GM23338 (cell line): ENCODE measurements at regions not wholly inside any gene's neighbourhood (a gene's known extent, or its start where the extent isn't known, plus 50 kb on each side); places are given as distances from the start of the nearest gene placed in this dataset.

Experiments
- ATAC-seq: fragments of 200-7000 bp; cut with Tn5 transposase; 3 replicates; pipeline ENCODE4 v1.9.1; 2020
- DNase-seq: peaks from one replicate; pipeline ENCODE4 v3.0.0-alpha.2; 2015; ENCODE audit warnings: low spot score
- H2AFZ ChIP-seq: fragments of 200-600 bp; sonication (generic); 2 replicates; pipeline ENCODE4 v1.8.0; 2016; ENCODE audit warnings: antibody characterized with exemption, mild to moderate bottlenecking, moderate library complexity
- H3F3A ChIP-seq: fragments of 200-600 bp; sonication (generic); replicated peaks from 2 replicates; pipeline ENCODE4 v1.8.0; 2017; ENCODE audit warnings: antibody characterized with exemption, mixed run types, low read depth
- H3K27ac ChIP-seq: fragments of 200-600 bp; sonication (generic); 2 replicates; pipeline ENCODE4 v1.6.1; 2016; ENCODE audit warnings: low read depth
- H3K27me3 ChIP-seq: fragments of 200-600 bp; sonication (generic); 2 replicates; pipeline ENCODE4 v1.8.0; 2016; ENCODE audit warnings: mild to moderate bottlenecking, mixed run types, moderate library complexity; ENCODE audit not compliant: insufficient read depth
- H3K36me3 ChIP-seq: fragments of 200-600 bp; sonication (generic); 2 replicates; pipeline ENCODE4 v1.8.0; 2016; ENCODE audit warnings: mild to moderate bottlenecking; ENCODE audit not compliant: insufficient read depth
- H3K4me1 ChIP-seq: fragments of 200-600 bp; sonication (generic); 2 replicates; pipeline ENCODE4 v1.8.0; 2016; ENCODE audit warnings: mild to moderate bottlenecking, moderate library complexity; ENCODE audit not compliant: insufficient read depth
- H3K4me2 ChIP-seq: fragments of 200-600 bp; sonication (generic); 2 replicates; pipeline ENCODE4 v1.7.1; 2017; ENCODE audit warnings: mixed run types
- H3K4me3 ChIP-seq: fragments of 200-600 bp; sonication (generic); 2 replicates; pipeline ENCODE4 v1.6.1; 2016; ENCODE audit warnings: mixed run types
- H3K79me2 ChIP-seq: fragments of 200-600 bp; sonication (generic); replicated peaks from 2 replicates; pipeline ENCODE4 v1.8.0; 2017; ENCODE audit warnings: mild to moderate bottlenecking; ENCODE audit not compliant: insufficient read depth
- H3K9me2 ChIP-seq: fragments of 200-600 bp; sonication (generic); 2 replicates; pipeline ENCODE4 v1.8.0; 2017; ENCODE audit not compliant: insufficient read depth
- H4K20me1 ChIP-seq: fragments of 200-600 bp; sonication (generic); replicated peaks from 2 replicates; pipeline ENCODE4 v1.8.0; 2017; ENCODE audit warnings: mild to moderate bottlenecking; ENCODE audit not compliant: insufficient read depth
- H3K27ac Mint-ChIP-seq: 2 replicates; pipeline ENCODE4 v1.8.0; 2020; ENCODE audit warnings: inconsistent platforms, mild to moderate bottlenecking, moderate library complexity, mixed read lengths
- H3K27me3 Mint-ChIP-seq: 3 replicates; pipeline ENCODE4 v1.8.0; 2022; ENCODE audit warnings: low read depth, mild to moderate bottlenecking, moderate library complexity, mixed read lengths, inconsistent platforms; ENCODE audit not compliant: insufficient read depth, poor library complexity
- H3K36me3 Mint-ChIP-seq: 3 replicates; pipeline ENCODE4 v1.8.0; 2021; ENCODE audit warnings: low read depth, mild to moderate bottlenecking, inconsistent platforms, moderate library complexity, mixed read lengths
- H3K4me1 Mint-ChIP-seq: 3 replicates; pipeline ENCODE4 v1.8.0; 2020; ENCODE audit warnings: mild to moderate bottlenecking, inconsistent platforms, mixed read lengths
- H3K4me3 Mint-ChIP-seq: 3 replicates; pipeline ENCODE4 v1.8.0; 2021; ENCODE audit warnings: moderate library complexity, mild to moderate bottlenecking, inconsistent platforms, mixed read lengths
- H3K9me3 Mint-ChIP-seq: 3 replicates; pipeline ENCODE4 v1.8.0; 2020; ENCODE audit warnings: moderate library complexity, mild to moderate bottlenecking, inconsistent platforms, mixed read lengths
- CREB1 ChIP-seq: fragments of 250-450 bp; sonication (Bioruptor Pico); IDR thresholded peaks from 2 replicates; pipeline ENCODE4 v1.5.0; 2020; ENCODE audit warnings: low read depth, mild to moderate bottlenecking, moderate library complexity
- CTCF ChIP-seq, 2 experiments: fragments of 200-600 bp in 1 of 2; sonication (generic) in 1 of 2; conservative IDR thresholded peaks; 2 replicates each; pipeline versions ENCODE4 v1.5.1 to v1.6.1; 2016 to 2017; ENCODE audit warnings: antibody characterized with exemption in 2 of 2, low read depth in 2 of 2, mild to moderate bottlenecking in 2 of 2, moderate library complexity in 1 of 2
- ETS1 ChIP-seq: IDR thresholded peaks from 2 replicates; pipeline ENCODE4 v1.6.1; 2016; ENCODE audit warnings: antibody characterized with exemption
- EZH2 ChIP-seq: fragments of 200-600 bp; sonication (generic); IDR thresholded peaks from one replicate; pipeline ENCODE4 v1.8.0; 2017; ENCODE audit warnings: antibody characterized with exemption, mild to moderate bottlenecking, low read depth; ENCODE audit not compliant: unreplicated experiment
- EZH2phosphoT487 ChIP-seq: fragments of 200-600 bp; sonication (generic); IDR thresholded peaks from one replicate; pipeline ENCODE4 v1.8.1; 2018; ENCODE audit warnings: antibody characterized with exemption; ENCODE audit not compliant: unreplicated experiment
- JUNB ChIP-seq: IDR thresholded peaks from one replicate; pipeline ENCODE4 v1.6.1; 2016; ENCODE audit warnings: antibody characterized with exemption; ENCODE audit not compliant: unreplicated experiment
- NANOG ChIP-seq: IDR thresholded peaks from 2 replicates; pipeline ENCODE4 v1.6.1; 2016; ENCODE audit warnings: antibody characterized with exemption, borderline replicate concordance
- POLR2AphosphoS5 ChIP-seq: IDR thresholded peaks from 2 replicates; pipeline ENCODE4 v1.6.1; 2016; ENCODE audit warnings: antibody characterized with exemption, low read depth
- REST ChIP-seq: IDR thresholded peaks from one replicate; pipeline ENCODE4 v1.6.1; 2018; ENCODE audit warnings: antibody characterized with exemption; ENCODE audit not compliant: unreplicated experiment
- STAT1 ChIP-seq: IDR thresholded peaks from one replicate; pipeline ENCODE4 v1.6.1; 2016; ENCODE audit warnings: antibody characterized with exemption; ENCODE audit not compliant: unreplicated experiment
- ZNF114 ChIP-seq: fragments of 250-450 bp; sonication (Bioruptor Pico); IDR thresholded peaks from 2 replicates; pipeline ENCODE4 v1.5.0; 2020; ENCODE audit warnings: mild to moderate bottlenecking, moderate library complexity
- ZNF331 ChIP-seq: fragments of 250-450 bp; sonication (Bioruptor Pico); IDR thresholded peaks from 2 replicates; pipeline ENCODE4 v1.5.0; 2020; ENCODE audit warnings: low read depth, mild to moderate bottlenecking, moderate library complexity
- TF ChIP-seq, protein P1 (sequence below): fragments of 250-450 bp; sonication (Bioruptor Pico); IDR thresholded peaks from 2 replicates; pipeline ENCODE4 v1.5.0; 2020; ENCODE audit warnings: mild to moderate bottlenecking, moderate library complexity

GRCh38 chr2:4445821-4446220, 742.4 kb downstream of the DCDC2C start:
- H2AFZ ChIP-seq: no peak overlapping the region
- no peak overlapping the region for H3K4me2 ChIP-seq
- H3K4me1 ChIP-seq: peaks cover 10% of the 10 kb centered on the region; the same call in 1 of the 2 replicates
- no peaks in the 10 kb centered on the region; the same call in 2 of the 3 replicates for H3K36me3 Mint-ChIP-seq
- no peaks in the 10 kb centered on the region; the same call in 1 of the 2 replicates for H3K9me2 ChIP-seq
- H3K27me3 ChIP-seq: no peaks in the 10 kb centered on the region
- no peak overlapping the region for H3K4me3 Mint-ChIP-seq
- TF ChIP-seq STAT1 (no peak), ETS1 (no peak), CREB1 (no peak), CTCF (conservative IDR thresholded peaks at IDR 0.05; ENCODE audit: low read depth in 2 of 2) (no peak), NANOG (no peak), ZNF114 (CRISPR knock-in tag) (no peak), ZNF331 (CRISPR knock-in tag) (no peak), JUNB (no peak), EZH2 (no peak), EZH2phosphoT487 (no peak), REST (no peak), POLR2AphosphoS5 (no peak)
- TF ChIP-seq, protein P1, sequence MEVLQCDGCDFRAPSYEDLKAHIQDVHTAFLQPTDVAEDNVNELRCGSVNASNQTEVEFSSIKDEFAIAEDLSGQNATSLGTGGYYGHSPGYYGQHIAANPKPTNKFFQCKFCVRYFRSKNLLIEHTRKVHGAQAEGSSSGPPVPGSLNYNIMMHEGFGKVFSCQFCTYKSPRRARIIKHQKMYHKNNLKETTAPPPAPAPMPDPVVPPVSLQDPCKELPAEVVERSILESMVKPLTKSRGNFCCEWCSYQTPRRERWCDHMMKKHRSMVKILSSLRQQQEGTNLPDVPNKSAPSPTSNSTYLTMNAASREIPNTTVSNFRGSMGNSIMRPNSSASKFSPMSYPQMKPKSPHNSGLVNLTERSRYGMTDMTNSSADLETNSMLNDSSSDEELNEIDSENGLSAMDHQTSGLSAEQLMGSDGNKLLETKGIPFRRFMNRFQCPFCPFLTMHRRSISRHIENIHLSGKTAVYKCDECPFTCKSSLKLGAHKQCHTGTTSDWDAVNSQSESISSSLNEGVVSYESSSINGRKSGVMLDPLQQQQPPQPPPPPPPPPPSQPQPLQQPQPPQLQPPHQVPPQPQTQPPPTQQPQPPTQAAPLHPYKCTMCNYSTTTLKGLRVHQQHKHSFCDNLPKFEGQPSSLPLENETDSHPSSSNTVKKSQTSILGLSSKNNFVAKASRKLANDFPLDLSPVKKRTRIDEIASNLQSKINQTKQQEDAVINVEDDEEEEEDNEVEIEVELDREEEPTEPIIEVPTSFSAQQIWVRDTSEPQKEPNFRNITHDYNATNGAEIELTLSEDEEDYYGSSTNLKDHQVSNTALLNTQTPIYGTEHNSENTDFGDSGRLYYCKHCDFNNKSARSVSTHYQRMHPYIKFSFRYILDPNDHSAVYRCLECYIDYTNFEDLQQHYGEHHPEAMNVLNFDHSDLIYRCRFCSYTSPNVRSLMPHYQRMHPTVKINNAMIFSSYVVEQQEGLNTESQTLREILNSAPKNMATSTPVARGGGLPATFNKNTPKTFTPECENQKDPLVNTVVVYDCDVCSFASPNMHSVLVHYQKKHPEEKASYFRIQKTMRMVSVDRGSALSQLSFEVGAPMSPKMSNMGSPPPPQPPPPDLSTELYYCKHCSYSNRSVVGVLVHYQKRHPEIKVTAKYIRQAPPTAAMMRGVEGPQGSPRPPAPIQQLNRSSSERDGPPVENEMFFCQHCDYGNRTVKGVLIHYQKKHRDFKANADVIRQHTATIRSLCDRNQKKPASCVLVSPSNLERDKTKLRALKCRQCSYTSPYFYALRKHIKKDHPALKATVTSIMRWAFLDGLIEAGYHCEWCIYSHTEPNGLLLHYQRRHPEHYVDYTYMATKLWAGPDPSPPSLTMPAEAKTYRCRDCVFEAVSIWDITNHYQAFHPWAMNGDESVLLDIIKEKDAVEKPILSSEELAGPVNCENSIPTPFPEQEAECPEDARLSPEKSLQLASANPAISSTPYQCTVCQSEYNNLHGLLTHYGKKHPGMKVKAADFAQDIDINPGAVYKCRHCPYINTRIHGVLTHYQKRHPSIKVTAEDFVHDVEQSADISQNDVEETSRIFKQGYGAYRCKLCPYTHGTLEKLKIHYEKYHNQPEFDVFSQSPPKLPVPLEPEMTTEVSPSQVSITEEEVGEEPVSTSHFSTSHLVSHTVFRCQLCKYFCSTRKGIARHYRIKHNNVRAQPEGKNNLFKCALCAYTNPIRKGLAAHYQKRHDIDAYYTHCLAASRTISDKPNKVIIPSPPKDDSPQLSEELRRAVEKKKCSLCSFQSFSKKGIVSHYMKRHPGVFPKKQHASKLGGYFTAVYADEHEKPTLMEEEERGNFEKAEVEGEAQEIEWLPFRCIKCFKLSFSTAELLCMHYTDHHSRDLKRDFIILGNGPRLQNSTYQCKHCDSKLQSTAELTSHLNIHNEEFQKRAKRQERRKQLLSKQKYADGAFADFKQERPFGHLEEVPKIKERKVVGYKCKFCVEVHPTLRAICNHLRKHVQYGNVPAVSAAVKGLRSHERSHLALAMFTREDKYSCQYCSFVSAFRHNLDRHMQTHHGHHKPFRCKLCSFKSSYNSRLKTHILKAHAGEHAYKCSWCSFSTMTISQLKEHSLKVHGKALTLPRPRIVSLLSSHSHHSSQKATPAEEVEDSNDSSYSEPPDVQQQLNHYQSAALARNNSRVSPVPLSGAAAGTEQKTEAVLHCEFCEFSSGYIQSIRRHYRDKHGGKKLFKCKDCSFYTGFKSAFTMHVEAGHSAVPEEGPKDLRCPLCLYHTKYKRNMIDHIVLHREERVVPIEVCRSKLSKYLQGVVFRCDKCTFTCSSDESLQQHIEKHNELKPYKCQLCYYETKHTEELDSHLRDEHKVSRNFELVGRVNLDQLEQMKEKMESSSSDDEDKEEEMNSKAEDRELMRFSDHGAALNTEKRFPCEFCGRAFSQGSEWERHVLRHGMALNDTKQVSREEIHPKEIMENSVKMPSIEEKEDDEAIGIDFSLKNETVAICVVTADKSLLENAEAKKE (CRISPR knock-in tag): no peak
- peaks cover 14% of the 10 kb centered on the region for H3K4me1 Mint-ChIP-seq
- peaks cover 2% of the 10 kb centered on the region for H3K27me3 Mint-ChIP-seq
- H3K9me3 Mint-ChIP-seq: peaks cover 58% of the 10 kb centered on the region
- no peaks in the 10 kb centered on the region for H3F3A ChIP-seq
- DNase-seq (no peak), ATAC-seq (no peak)
- no peak overlapping the region for H3K27ac Mint-ChIP-seq
- no peaks in the 10 kb centered on the region for H4K20me1 ChIP-seq
- H3K36me3 ChIP-seq: no peaks in the 10 kb centered on the region
- no peaks in the 10 kb centered on the region for H3K79me2 ChIP-seq
- H3K4me3 ChIP-seq: no peak overlapping the region
- no peak overlapping the region for H3K27ac ChIP-seq
